ENCODE measurements at regions not wholly inside any gene's neighbourhood (a gene's known extent, or its start where the extent isn't known, plus 50 kb on each side); places are given as distances from the start of the nearest gene placed in this dataset.

DNA sequence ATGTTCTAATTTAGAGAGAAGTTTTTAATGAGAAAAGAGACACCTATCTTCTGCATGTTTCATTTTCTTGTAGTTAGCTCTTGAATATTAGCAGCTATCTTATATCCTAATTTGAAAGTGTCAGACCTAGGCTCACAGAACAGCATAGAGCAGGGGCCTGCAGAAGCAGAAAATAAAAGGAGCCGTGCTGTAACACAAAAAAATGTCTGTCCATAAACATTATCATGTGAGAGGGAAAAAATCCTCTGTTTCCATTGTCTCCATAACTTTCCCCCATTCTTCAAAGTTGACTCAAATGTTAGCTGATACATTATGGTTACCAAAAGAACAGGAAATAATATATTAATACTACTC lies 329.2 kb upstream of the EPHA5 start:
- TF ChIP-seq GABPA (IDR thresholded peaks at IDR 0.05; ENCODE audit: low read depth) (no peak), POLR2AphosphoS5 (IDR thresholded peaks at IDR 0.05; ENCODE audit: low read depth) (no peak)
- TF ChIP-seq, protein P1, sequence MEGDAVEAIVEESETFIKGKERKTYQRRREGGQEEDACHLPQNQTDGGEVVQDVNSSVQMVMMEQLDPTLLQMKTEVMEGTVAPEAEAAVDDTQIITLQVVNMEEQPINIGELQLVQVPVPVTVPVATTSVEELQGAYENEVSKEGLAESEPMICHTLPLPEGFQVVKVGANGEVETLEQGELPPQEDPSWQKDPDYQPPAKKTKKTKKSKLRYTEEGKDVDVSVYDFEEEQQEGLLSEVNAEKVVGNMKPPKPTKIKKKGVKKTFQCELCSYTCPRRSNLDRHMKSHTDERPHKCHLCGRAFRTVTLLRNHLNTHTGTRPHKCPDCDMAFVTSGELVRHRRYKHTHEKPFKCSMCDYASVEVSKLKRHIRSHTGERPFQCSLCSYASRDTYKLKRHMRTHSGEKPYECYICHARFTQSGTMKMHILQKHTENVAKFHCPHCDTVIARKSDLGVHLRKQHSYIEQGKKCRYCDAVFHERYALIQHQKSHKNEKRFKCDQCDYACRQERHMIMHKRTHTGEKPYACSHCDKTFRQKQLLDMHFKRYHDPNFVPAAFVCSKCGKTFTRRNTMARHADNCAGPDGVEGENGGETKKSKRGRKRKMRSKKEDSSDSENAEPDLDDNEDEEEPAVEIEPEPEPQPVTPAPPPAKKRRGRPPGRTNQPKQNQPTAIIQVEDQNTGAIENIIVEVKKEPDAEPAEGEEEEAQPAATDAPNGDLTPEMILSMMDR (IDR thresholded peaks at IDR 0.05; ENCODE audit: insufficient read depth, low read length), result no peak

Data from HL-60 (cell line).